ENCODE measurements at regions not wholly inside any gene's neighbourhood (a gene's known extent, or its start where the extent isn't known, plus 50 kb on each side); places are given as distances from the start of the nearest gene placed in this dataset.

GRCh38 chrY:19042984-19043442 lies 269.5 kb upstream of the HSFY2 start:
- no peak for DNase-seq

- no peak for DNase-seq
Measured at GRCh38 chrY:19042306-19042958, 268.9 kb upstream of the HSFY2 start.

GRCh38 chrY:19026631-19027030 lies 253.1 kb upstream of the HSFY2 start:
- no peak for DNase-seq

- no peak for DNase-seq
Measured at GRCh38 chrY:19023934-19024333, 250.4 kb upstream of the HSFY2 start.

- DNase-seq = no peak
Measured at GRCh38 chrY:19020193-19020592, 246.7 kb upstream of the HSFY2 start.

GRCh38 chrY:19016990-19017389 lies 243.5 kb upstream of the HSFY2 start:
- DNase-seq = no peak

- peak; percentile 8 for DNase-seq
Measured at GRCh38 chrY:19015854-19016253, 242.3 kb upstream of the HSFY2 start.

- no peak for DNase-seq
Measured at GRCh38 chrY:19015213-19015612, 241.7 kb upstream of the HSFY2 start.

GRCh38 chrY:19012985-19013384 lies 239.4 kb upstream of the HSFY2 start:
- DNase-seq = no peak

- DNase-seq = no peak
Measured at GRCh38 chrY:19011605-19012090, 238.1 kb upstream of the HSFY2 start.

GRCh38 chrY:19006234-19006633 lies 232.7 kb upstream of the HSFY2 start:
- no peak for DNase-seq

- DNase-seq = no peak
Measured at GRCh38 chrY:19005579-19005978, 232.0 kb upstream of the HSFY2 start.

GRCh38 chrY:18997635-18998240 lies 224.2 kb upstream of the HSFY2 start:
- DNase-seq = peak; percentile 26

- no peak for DNase-seq
Measured at GRCh38 chrY:18993480-18993879, 219.9 kb upstream of the HSFY2 start.

GRCh38 chrY:18992684-18993083 lies 219.1 kb upstream of the HSFY2 start:
- DNase-seq = peak; percentile 3

- DNase-seq = no peak
Measured at GRCh38 chrY:18989356-18989755, 215.8 kb upstream of the HSFY2 start.

- no peak for DNase-seq
Measured at GRCh38 chrY:18966001-18966400, 192.5 kb upstream of the HSFY2 start.

GRCh38 chrY:18958846-18959245 lies 185.3 kb upstream of the HSFY2 start:
- peak; percentile 34 for DNase-seq

- no peak for DNase-seq
Measured at GRCh38 chrY:18951657-18952435, 178.3 kb upstream of the HSFY2 start.

GRCh38 chrY:18951019-18951418 lies 177.5 kb upstream of the HSFY2 start:
- DNase-seq = no peak

GRCh38 chrY:18936831-18937230 lies 163.3 kb upstream of the HSFY2 start:
- no peak for DNase-seq

- no peak for DNase-seq
Measured at GRCh38 chrY:18919256-18919655, 145.7 kb upstream of the HSFY2 start.

GRCh38 chrY:18912846-18913245 lies 139.3 kb upstream of the HSFY2 start:
- no peak for DNase-seq

- DNase-seq = no peak
Measured at GRCh38 chrY:18909846-18910245, 136.3 kb upstream of the HSFY2 start.
